ENCODE measurements at regions not wholly inside any gene's neighbourhood (a gene's known extent, or its start where the extent isn't known, plus 50 kb on each side); places are given as distances from the start of the nearest gene placed in this dataset.

DNA sequence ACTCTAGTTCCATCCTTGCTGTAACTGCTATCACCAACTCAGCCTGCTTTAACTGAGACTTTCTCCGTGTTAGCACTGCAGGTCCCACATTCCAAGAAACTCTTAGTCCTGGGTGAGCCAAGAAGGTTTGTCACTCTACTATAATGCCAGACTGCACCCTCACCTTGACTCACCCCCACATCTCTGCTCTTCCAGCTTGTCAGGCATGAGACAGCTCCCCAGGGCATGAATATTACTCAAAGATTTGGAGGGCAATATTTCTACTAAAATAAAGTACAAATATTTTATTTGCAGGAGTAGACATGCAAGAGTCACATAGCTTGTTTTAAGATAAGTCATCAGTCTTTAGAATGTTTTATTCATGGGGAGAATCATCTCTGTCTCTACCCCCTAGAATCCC is 110.2 kb downstream of the MATN1 start:
- Histone ChIP-seq H3K4me3 (no peak overlapping the region), H3K27me3 (no peaks in the 10 kb centered on the region), H3K36me3 (no peaks in the 10 kb centered on the region), H3K27ac (no peak overlapping the region), H3K4me1 (no peaks in the 10 kb centered on the region), H3K9me3 (no peaks in the 10 kb centered on the region)
- in situ Hi-C loops (cut with MboI; ENCODE audit: low sequenced_read_pairs in 4 of 4) (no loop called here), intact Hi-C loops (cut with DNase I; ENCODE audit: low total_unique reads) (no loop called here)
- DNase-seq, result no peak
- no peak for TF ChIP-seq POLR2A (IDR thresholded peaks at IDR 0.05)
- TF ChIP-seq, protein P1, sequence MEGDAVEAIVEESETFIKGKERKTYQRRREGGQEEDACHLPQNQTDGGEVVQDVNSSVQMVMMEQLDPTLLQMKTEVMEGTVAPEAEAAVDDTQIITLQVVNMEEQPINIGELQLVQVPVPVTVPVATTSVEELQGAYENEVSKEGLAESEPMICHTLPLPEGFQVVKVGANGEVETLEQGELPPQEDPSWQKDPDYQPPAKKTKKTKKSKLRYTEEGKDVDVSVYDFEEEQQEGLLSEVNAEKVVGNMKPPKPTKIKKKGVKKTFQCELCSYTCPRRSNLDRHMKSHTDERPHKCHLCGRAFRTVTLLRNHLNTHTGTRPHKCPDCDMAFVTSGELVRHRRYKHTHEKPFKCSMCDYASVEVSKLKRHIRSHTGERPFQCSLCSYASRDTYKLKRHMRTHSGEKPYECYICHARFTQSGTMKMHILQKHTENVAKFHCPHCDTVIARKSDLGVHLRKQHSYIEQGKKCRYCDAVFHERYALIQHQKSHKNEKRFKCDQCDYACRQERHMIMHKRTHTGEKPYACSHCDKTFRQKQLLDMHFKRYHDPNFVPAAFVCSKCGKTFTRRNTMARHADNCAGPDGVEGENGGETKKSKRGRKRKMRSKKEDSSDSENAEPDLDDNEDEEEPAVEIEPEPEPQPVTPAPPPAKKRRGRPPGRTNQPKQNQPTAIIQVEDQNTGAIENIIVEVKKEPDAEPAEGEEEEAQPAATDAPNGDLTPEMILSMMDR (IDR thresholded peaks at IDR 0.05 in 4 of 5, conservative IDR thresholded peaks at IDR 0.05 in 1 of 5), result no peak
- ATAC-seq, result no peak

DNA sequence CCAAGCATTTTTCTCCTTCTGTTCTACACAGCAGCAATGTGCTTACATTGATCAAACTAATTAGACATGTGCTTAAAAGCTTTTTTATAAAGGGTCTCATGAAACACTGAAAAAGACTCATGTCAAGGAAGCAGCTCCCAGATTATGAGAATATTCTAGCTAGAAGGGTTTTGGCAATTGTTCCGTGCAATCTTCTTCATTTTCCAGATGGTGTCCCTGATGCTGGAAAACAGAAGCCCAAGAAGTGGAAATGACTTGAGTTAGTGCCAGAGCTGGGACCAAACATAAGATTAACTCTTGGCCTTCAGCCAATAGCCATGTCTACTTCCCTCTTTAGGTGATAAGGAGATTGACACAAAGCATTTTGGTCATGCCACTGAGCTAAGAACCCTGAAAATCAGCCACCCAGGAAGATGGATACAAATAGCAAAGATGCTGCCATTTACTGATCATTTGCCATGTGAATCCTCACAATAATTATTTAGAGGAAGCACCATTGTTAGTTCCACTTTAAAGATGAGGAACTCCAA is 110.8 kb downstream of the MATN1 start:
- no peaks in the 10 kb centered on the region for H3K27me3 ChIP-seq
- intact Hi-C loops (cut with DNase I; ENCODE audit: low total_unique reads), result no loop called here
- ATAC-seq (no peak), DNase-seq (no peak)
- in situ Hi-C loops (cut with MboI; ENCODE audit: low sequenced_read_pairs in 4 of 4), result no loop called here
- no peak for TF ChIP-seq POLR2A (IDR thresholded peaks at IDR 0.05)
- TF ChIP-seq, protein P1 (IDR thresholded peaks at IDR 0.05 in 4 of 5, conservative IDR thresholded peaks at IDR 0.05 in 1 of 5), result no peak
- H3K36me3 ChIP-seq, result no peaks in the 10 kb centered on the region
- no peak overlapping the region for H3K27ac ChIP-seq
- no peak overlapping the region for H3K4me3 ChIP-seq
- no peaks in the 10 kb centered on the region for H3K9me3 ChIP-seq
- H3K4me1 ChIP-seq, result no peaks in the 10 kb centered on the region

DNA sequence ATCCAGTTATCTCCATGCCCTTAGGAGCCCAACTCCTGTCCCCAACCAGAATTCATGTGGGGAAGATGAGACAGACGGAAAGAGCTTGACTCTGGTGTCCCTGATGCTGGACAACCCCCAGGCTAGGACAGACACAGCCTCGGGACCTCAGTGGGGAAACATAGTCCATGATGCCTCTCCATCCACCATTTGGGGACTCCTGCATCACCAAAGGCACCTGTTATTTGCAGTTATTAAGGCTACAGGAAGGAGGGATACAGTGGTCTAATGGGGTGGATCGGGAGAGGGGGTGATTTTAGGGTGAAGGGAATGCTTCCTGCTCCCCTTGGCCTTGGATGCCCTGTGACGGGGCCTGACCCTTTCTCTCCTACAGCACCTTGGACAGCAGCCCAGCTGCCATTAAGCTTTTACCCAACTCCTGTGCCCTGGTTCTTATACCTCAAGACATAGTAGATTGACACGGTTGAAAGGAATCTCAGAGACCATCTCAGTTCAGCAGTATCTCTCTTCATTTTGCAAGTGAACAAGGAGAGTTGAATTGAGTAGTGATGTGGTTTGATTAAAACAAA is 111.6 kb downstream of the MATN1 start:
- no peak for TF ChIP-seq POLR2A (IDR thresholded peaks at IDR 0.05)
- TF ChIP-seq, protein P1 (IDR thresholded peaks at IDR 0.05 in 4 of 5, conservative IDR thresholded peaks at IDR 0.05 in 1 of 5), result no peak
- Histone ChIP-seq H3K4me1 (no peaks in the 10 kb centered on the region), H3K9me3 (no peaks in the 10 kb centered on the region), H3K27ac (no peak overlapping the region), H3K27me3 (no peaks in the 10 kb centered on the region), H3K4me3 (no peak overlapping the region), H3K36me3 (no peaks in the 10 kb centered on the region)
- intact Hi-C loops (cut with DNase I; ENCODE audit: low total_unique reads), result no loop called here
- DNase-seq (no peak), ATAC-seq (no peak)
- in situ Hi-C loops (cut with MboI; ENCODE audit: low sequenced_read_pairs in 4 of 4), result no loop called here

DNA sequence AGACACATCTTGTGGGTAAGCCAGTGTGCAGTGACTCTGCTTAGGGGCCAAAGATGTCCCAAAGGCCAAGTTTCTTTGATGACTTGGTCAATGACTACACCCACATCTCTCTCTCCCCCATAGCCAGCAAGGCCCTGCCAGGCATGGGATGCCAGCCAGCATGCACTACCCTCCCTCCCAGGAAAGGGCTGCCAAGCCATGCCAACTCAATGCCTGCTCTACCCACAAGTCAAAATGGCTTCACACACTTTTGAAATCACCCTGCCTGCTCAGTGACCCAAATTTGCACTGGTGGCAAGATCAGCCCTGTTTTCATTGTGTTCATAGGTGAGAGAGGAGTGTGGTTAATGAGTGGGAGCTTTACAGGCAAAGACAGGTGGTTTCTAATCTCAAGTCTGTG is 112.5 kb downstream of the MATN1 start:
- Histone ChIP-seq H3K4me3 (no peak overlapping the region), H3K27ac (no peak overlapping the region), H3K4me1 (no peaks in the 10 kb centered on the region), H3K36me3 (no peaks in the 10 kb centered on the region), H3K27me3 (no peaks in the 10 kb centered on the region), H3K9me3 (no peaks in the 10 kb centered on the region)
- TF ChIP-seq POLR2A (IDR thresholded peaks at IDR 0.05), result no peak
- TF ChIP-seq, protein P1 (IDR thresholded peaks at IDR 0.05 in 4 of 5, conservative IDR thresholded peaks at IDR 0.05 in 1 of 5), result no peak
- in situ Hi-C loops (cut with MboI; ENCODE audit: low sequenced_read_pairs in 4 of 4) (no loop called here), intact Hi-C loops (cut with DNase I; ENCODE audit: low total_unique reads) (no loop called here)
- DNase-seq, result no peak
- no peak for ATAC-seq

DNA sequence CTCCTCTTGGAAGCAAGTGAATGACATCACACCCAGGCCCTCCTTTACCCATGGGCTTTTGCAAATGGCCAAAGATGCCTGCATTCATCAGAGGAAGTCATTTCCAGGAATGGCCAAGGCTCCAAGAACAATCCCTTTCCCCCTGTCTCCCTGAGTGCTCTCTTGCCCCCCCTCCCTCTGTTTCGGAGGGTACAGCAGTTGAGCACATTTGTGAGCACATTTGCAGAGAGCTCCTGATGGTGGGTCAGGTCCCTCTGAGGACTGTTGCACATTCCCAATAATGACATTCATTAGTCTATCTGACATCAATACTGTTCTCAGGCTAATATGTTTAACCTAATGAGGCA is 113.4 kb downstream of the MATN1 start:
- Histone ChIP-seq H3K4me3 (no peak overlapping the region), H3K4me1 (no peaks in the 10 kb centered on the region), H3K27me3 (no peaks in the 10 kb centered on the region), H3K9me3 (no peaks in the 10 kb centered on the region), H3K36me3 (no peaks in the 10 kb centered on the region), H3K27ac (no peak overlapping the region)
- TF ChIP-seq POLR2A (IDR thresholded peaks at IDR 0.05), result no peak
- TF ChIP-seq, protein P1 (IDR thresholded peaks at IDR 0.05 in 4 of 5, conservative IDR thresholded peaks at IDR 0.05 in 1 of 5), result no peak
- in situ Hi-C loops (cut with MboI; ENCODE audit: low sequenced_read_pairs in 4 of 4) (no loop called here), intact Hi-C loops (cut with DNase I; ENCODE audit: low total_unique reads) (no loop called here)
- DNase-seq (no peak), ATAC-seq (no peak)

Data from gastrocnemius medialis (tissue), 4 donors.